ENCODE measurements at regions not wholly inside any gene's neighbourhood (a gene's known extent, or its start where the extent isn't known, plus 50 kb on each side); places are given as distances from the start of the nearest gene placed in this dataset.
A peak's percentile ranks its signal among the peaks of the same experiment; 100 is the strongest.

GRCh38 chr7:22563621-22564241 is 63.7 kb upstream of the STEAP1B start:
- DNase-seq (ENCODE audit: low spot score): no peak

- DNase-seq (ENCODE audit: low spot score): no peak
These were observed 63.1 kb upstream of the STEAP1B start for GRCh38 chr7:22563032-22563501.

DNA sequence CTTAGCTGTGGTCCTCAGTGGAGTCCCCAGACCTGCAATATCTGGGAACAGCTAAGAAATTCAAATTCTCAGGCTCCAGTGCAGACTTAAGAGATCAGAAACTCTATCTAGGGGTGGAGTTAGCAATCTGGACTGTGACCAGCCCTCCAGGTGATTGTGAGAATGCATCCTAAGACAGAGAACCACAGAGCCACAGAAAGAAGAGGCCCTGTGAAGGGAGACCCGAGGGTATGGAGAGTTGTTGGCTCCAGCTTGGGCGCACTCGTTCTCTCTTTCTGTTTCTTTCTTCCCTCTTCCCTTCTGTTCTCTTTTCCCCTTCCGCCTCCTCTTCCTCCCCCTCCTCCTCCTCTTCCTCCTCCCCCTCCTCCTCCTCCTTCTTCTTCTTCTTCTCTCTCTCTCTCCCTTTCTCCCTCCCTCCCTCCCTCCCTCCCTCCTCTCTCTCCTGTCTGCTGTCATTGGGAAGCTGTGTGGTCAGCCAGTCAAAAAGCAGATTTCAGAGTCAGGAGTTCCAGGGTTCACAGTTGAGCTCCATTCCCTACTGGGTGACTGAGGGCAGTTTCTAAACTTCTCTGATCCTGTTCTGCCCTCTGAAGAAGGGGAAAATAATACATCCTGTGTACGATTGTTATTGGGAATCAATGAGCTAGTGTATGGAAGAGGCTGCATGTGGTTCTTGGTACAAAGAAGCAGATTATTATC is 62.1 kb upstream of the STEAP1B start:
- no peak for DNase-seq (ENCODE audit: low spot score)

DNA sequence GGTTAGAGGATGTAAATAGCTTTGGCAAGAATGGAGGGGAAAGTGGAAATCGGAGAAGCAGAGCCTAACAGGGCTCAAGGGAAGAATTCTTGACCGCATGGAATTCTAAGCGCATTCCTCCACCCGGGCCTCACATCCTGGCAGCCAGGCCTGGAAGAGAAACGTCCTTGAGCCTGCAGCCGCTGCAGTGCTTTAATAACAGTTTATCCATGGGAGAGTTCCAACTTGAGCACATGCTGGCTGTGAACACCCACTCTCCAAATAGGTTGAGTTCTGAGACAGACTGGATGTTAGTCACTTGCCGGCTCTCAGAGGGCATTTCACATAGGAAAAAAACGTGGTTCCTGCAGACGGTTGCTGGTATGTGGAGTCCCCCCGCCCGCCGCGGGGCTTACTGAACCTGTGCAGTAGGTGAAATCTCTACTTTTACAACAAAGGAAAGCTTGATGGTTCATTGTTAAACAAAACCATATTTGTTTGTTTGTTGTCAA is 61.4 kb upstream of the STEAP1B start:
- DNase-seq (ENCODE audit: low spot score): no peak

DNA sequence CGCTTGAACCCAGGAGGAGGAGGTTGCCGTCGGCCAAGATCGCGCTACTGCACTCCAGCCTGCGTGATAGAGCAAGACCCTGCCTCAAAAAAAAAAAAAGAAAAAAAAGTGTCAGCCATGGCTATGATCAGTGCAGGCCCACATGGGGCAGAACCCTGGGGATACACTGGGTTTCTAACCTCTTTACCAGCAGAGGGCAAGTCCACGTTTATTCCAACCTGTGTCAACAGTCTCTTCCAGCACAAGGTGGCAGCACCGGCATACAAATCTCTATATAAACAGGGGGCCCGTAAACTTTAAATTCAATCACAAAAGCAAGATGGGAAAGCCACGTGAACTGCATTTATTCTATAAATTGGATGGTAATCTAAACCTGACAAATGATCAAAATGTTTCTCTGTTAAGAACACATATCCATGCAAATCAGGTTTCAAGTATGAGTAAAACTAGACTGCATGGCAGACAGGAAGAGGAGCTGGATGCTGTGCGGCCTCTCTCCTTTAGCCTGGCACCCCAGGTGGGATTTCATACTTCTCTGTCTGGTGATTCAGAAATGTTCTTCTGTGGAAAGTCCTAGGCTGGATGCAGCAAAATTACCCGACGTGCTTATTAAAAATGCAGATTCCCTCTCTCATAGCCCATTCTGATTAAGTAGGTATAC is 60.0 kb upstream of the STEAP1B start:
- peak; percentile 68 for DNase-seq (ENCODE audit: low spot score)

DNA sequence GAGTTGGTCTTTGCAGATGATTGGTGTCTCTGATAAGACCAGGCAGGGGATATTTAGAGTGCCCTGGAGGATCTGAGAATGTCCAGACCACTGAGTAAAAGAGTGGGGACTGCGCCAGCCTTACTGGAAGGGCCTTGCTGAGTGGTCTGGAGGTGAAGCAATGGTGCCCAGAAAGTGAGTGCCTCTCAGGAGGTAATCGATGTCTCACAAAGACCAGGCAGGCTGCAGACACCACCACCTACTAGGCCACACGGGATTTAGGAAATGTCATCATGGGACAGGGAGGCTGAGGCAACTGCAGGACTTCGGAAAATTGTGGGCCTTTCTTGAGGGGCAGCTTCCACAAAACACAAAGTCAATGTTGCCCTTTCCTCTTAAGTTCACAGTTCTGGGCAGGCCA is 57.2 kb upstream of the STEAP1B start:
- DNase-seq (ENCODE audit: low spot score): no peak

- no peak for DNase-seq (ENCODE audit: low spot score)
These were observed 55.5 kb upstream of the STEAP1B start for GRCh38 chr7:22555476-22555875.

DNA sequence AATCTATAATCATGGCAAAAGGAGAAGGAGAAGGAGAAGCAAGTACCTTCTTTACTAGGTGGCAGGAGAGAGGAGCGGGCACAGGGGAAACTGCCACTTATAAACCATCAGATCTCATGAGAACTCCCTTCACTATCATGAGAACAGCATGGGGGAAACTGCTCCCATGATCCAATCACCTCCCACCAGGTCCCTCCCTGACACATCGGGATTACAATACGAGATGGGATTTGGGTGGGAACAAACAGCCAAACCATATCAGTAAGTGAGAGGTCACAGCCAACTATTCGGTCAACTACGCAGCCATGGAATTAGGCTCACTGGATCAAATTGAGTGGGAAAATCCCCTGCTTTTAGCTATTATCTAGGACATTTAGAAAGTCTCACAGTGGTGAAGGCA is 54.2 kb upstream of the STEAP1B start:
- no peak for DNase-seq (ENCODE audit: low spot score)

DNA sequence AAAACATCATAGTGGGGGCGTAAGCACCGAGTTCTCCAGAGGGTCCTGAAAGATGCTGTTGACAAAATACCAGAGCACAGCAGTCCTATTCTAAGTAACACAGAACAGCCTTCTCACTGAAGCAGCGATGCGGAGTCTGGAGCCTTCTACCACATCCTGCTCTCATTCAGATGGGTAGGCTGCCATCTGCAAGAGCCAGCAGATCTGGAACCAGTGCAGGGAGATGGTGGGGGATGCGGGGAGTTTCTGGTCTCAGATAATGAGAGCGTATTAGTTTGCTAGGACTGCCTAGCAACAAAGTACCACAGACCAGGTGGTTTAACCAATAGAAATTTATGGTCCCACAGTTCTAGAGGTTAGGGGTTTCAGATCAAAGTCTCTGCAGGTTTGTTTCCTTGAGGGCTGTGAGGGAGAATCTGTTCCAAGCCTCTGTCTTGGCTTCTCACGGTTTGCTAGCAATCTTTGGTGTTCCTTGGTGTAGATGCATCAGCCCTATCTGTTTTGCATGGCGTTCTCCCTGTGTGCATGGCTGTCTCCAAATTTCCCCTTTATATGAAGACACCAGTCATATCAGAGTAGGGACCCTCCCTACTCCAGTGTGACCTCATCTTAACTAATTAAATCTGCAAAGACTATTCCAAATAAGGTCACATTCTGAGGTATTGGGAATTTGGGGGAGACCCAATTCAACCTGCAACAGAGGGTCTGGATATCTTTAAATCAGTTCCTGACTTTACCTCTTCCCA is 52.0 kb upstream of the STEAP1B start:
- no peak for DNase-seq (ENCODE audit: low spot score)

- DNase-seq (ENCODE audit: low spot score): no peak
These were observed 50.6 kb upstream of the STEAP1B start for GRCh38 chr7:22550514-22551030.

- no peak for DNase-seq (ENCODE audit: low spot score)
These were observed 49.9 kb upstream of the STEAP1B start for GRCh38 chr7:22549667-22550513.

All from SK-N-DZ (cell line).